ENCODE measurements at regions not wholly inside any gene's neighbourhood (a gene's known extent, or its start where the extent isn't known, plus 50 kb on each side); places are given as distances from the start of the nearest gene placed in this dataset.

DNA sequence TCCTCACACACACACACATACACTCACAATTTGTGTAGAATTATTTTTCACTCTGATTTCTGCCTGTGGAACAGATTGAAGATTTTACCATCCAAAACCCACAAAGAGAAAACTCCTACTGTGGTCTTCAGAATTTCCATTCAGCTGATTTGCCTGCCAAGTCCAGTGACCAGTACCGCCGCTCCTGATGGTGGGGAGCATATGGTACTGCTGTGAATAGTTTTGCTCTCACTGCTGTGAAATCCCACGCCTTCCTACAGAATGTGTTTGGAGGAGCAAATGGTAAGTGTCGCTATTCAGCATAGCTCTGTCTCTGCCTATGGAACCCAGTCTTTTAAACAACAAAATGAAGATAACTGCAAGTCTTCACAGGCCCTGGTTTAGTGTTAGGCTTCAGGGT, 629.5 kb downstream of the LMO4 start:
- Histone ChIP-seq H3K9me3 (ENCODE audit: low read depth, low read length) (no peaks in the 10 kb centered on the region), H3K27me3 (ENCODE audit: insufficient read depth, low read length) (no peaks in the 10 kb centered on the region), H3K4me1 (ENCODE audit: insufficient read depth, low read length) (no peaks in the 10 kb centered on the region), H3K4me3 (ENCODE audit: low read length) (no peak overlapping the region)

DNA sequence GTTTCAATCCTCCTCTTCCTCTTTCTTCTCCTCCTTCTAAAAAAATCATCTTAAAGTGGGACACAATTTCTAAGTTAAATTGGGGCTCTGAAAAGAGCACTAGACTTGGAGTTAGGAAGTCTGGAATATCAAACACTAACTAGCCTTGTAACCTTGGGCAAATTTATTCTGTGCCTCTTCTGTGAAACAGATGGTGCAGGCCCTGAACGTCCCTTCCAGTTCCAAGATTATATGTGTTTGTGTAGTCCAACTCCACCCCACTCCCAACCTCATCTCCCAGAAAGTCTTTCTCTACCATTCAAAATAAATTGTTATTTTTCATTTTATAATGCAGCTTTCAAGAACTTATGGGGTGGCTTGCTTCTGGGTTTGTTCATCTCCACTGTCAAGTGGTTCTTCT, 630.0 kb downstream of the LMO4 start:
- H3K9me3 ChIP-seq (ENCODE audit: low read depth, low read length): no peaks in the 10 kb centered on the region
- no peak overlapping the region for H3K4me3 ChIP-seq (ENCODE audit: low read length)
- no peaks in the 10 kb centered on the region for H3K4me1 ChIP-seq (ENCODE audit: insufficient read depth, low read length)
- no peaks in the 10 kb centered on the region for H3K27me3 ChIP-seq (ENCODE audit: insufficient read depth, low read length)

DNA sequence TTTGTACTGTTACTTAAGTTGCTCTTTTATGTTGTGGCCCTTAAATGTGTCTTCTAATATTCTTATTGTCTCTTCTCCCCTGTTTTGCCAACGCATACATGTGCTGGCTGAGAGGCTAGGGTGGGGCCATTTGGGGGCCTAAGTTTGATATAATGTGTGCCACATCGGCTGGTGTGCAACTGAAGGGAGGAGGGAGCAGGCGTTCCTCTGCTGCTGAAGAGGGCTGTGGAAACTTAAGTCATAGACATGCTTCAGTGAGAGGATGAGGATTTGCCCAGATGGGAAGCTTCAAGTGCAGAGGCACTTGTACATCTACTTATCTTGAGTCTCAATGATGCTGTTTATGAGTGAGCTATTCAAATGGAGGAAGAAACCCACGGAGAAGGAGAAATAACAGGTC, 630.6 kb downstream of the LMO4 start:
- H3K9me3 ChIP-seq (ENCODE audit: low read depth, low read length): no peaks in the 10 kb centered on the region
- H3K4me3 ChIP-seq (ENCODE audit: low read length): no peak overlapping the region
- no peaks in the 10 kb centered on the region for H3K4me1 ChIP-seq (ENCODE audit: insufficient read depth, low read length)
- H3K27me3 ChIP-seq (ENCODE audit: insufficient read depth, low read length): no peaks in the 10 kb centered on the region

DNA sequence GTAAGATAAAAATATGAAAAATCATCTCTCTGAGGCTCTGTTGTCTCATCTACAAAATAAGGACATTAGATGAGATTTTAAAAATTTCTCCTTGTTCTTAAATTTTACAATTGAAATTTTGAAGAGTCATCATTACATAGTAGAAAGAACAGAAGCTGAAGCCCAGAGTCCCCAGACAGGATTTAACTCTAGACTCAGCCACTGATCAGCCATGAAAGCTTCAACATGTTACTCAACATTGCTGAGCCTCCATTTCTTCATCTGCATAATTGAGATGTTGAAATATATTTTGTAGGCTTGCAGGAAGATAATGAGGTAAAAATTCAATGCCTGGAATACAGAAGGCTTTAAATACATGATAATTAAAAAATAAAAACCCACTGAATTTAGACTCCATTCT, 633.3 kb downstream of the LMO4 start:
- Histone ChIP-seq H3K4me3 (ENCODE audit: low read length) (no peak overlapping the region), H3K9me3 (ENCODE audit: low read depth, low read length) (no peaks in the 10 kb centered on the region), H3K4me1 (ENCODE audit: insufficient read depth, low read length) (no peaks in the 10 kb centered on the region), H3K27me3 (ENCODE audit: insufficient read depth, low read length) (no peaks in the 10 kb centered on the region)

DNA sequence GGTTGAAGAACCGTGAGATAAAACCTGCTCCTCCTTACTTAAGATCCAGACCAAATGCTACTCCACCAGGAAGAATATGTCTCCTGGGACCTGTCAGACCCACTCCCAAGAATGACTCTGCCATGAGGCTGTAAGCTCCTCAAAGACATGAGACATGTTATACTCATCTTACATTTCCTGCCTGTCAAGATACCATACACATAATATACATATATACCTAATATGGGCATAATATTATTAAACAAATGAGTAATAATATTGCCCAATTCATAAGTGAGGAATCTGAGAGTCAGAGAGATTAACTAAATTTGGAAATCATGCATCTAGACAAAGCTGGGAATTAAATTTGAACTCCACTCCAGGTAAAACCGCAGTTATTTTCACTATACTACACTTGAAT, 634.9 kb downstream of the LMO4 start:
- no peak overlapping the region for H3K4me3 ChIP-seq (ENCODE audit: low read length)
- no peaks in the 10 kb centered on the region for H3K4me1 ChIP-seq (ENCODE audit: insufficient read depth, low read length)
- no peaks in the 10 kb centered on the region for H3K9me3 ChIP-seq (ENCODE audit: low read depth, low read length)
- H3K27me3 ChIP-seq (ENCODE audit: insufficient read depth, low read length): no peaks in the 10 kb centered on the region

DNA sequence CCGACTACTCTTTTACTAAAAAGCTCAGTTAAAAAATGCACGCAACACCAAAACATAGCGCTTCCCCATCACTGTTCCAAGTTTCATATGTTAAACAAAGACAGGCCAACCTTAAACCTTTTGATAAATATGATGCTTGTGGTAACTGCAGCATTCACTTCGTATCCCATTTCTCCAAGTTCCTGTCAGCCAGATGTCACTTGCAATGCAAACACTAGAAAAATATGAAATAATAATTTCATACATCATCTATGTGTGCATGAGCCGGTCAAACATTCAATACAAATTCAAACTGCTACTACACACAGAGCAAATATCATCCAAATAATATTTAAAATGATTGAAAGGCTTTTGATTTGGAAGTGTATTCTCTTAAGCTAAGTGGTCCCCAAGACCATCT, 636.5 kb downstream of the LMO4 start:
- Histone ChIP-seq H3K4me3 (ENCODE audit: low read length) (no peak overlapping the region), H3K9me3 (ENCODE audit: low read depth, low read length) (no peaks in the 10 kb centered on the region), H3K27me3 (ENCODE audit: insufficient read depth, low read length) (no peaks in the 10 kb centered on the region), H3K4me1 (ENCODE audit: insufficient read depth, low read length) (no peaks in the 10 kb centered on the region)

DNA sequence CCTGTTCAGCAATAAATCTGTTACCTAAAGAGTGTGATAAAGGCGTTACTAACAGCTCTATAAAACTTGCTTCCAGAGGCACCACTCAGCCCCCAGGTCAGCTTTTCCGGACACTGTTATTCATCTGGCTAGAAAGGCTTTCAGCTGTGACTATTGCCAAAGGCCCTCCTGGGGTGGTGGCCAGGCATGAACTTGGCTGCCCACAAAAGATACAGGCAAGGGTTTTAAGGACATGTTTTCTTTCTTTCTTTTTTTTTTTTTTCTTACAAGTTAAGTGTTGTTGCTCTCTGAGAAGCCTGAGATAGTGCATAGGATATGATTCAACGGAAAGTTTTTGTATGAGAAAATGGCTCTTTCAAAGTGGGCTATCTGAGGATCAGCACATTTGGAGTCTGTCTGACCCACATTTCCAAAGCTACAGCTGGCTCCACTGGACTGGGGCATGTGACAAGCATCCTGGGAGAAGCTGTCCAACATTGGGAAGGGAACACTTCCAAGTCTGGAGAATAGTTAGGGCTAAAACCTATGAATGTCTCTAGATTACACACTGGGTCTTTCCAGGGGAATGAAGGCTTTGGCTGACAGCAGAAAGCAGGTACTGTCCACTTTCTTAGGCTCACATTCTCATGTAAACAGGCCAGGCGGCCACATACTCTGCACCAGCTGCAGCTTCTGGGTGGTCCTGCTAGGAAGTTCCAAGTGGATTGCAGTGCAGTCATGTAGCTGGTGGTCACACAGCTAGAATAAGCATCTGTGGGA, 639.7 kb downstream of the LMO4 start:
- Histone ChIP-seq H3K27me3 (ENCODE audit: insufficient read depth, low read length) (no peaks in the 10 kb centered on the region), H3K4me3 (ENCODE audit: low read length) (no peak overlapping the region), H3K4me1 (ENCODE audit: insufficient read depth, low read length) (no peaks in the 10 kb centered on the region), H3K9me3 (ENCODE audit: low read depth, low read length) (no peaks in the 10 kb centered on the region)

DNA sequence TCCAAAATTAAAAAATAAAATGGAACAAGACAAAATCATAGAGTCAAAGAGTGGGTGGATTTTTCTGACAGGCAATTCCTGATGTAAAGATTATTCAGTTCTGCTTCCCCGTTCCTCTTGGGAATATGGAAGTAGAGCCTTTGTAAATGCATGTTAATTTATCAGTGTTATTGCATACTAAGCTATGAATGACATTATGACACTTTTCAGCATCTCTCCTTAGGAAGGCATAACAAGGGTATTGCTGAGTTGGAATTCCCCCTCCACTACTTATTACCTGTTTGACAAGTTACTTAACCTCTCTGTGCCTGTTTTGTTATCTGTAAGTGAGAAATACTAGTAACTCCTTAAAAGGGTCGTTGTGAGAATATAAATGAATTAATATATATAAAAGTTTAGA, 640.4 kb downstream of the LMO4 start:
- no peaks in the 10 kb centered on the region for H3K4me1 ChIP-seq (ENCODE audit: insufficient read depth, low read length)
- H3K27me3 ChIP-seq (ENCODE audit: insufficient read depth, low read length): no peaks in the 10 kb centered on the region
- no peaks in the 10 kb centered on the region for H3K9me3 ChIP-seq (ENCODE audit: low read depth, low read length)
- no peak overlapping the region for H3K4me3 ChIP-seq (ENCODE audit: low read length)

DNA sequence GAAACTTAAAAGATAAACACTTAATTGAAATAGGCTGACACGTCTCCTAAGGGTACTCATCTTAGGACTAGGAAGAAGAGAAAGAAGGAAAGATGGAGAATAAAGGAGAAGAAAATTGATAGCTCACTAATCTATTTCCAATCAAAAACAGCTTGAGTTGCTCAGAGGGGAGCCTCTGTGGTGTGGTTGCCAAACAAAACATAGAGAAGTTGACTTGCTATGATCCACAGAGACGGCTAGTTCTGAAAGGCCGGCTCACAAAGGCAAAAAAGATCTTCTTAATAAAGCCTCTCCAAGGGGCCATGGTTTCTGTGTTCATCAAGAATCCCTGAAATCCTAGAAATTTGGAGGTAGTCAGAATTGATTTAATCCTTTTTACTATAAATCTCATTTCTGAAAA, 644.1 kb downstream of the LMO4 start:
- H3K4me1 ChIP-seq (ENCODE audit: insufficient read depth, low read length): no peaks in the 10 kb centered on the region
- no peak overlapping the region for H3K4me3 ChIP-seq (ENCODE audit: low read length)
- no peaks in the 10 kb centered on the region for H3K9me3 ChIP-seq (ENCODE audit: low read depth, low read length)
- H3K27me3 ChIP-seq (ENCODE audit: insufficient read depth, low read length): no peaks in the 10 kb centered on the region

DNA sequence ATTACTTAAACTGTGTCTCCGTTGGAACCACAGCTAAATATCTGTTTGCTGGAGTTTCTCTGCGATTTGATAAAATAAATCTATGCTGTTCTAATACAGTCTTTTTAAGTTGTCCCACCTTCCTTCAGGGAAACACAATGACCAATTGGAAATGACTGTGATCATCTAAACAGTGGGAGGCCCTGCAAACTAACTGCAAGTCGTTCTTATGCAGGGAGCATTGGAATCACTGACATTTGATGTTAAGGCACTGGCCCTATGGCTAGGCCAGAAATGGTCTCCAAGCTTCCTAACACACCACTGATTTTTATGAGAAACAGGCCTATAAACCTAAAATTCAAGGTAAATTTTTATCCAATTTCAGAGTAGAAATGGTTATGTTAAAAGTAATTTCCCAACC, 645.2 kb downstream of the LMO4 start:
- H3K9me3 ChIP-seq (ENCODE audit: low read depth, low read length): no peaks in the 10 kb centered on the region

DNA sequence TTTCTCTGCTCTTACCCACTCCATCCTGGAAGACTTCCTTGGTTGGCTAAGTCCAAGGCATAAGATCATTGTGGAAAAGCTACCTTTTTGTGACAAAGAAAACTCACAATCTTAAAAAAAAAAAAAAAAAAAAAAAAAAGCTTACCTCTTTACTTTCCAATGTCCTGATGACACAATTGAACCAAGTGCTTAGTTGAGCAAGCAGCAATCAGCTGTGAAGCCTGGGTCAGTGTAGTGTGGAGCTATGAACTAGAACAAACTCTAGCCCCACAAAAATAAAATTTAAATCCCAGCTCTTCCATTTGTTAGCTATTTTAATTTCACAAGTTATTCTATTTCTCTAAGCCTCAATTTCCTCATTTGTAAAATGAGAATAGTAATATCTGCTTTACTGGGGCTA, 647.6 kb downstream of the LMO4 start:
- H3K4me3 ChIP-seq (ENCODE audit: low read length): no peak overlapping the region
- H3K9me3 ChIP-seq (ENCODE audit: low read depth, low read length): no peaks in the 10 kb centered on the region
- H3K4me1 ChIP-seq (ENCODE audit: insufficient read depth, low read length): no peaks in the 10 kb centered on the region
- H3K27me3 ChIP-seq (ENCODE audit: insufficient read depth, low read length): no peaks in the 10 kb centered on the region

More for the DNA sequence above, 645.2 kb downstream of the LMO4 start:
- Histone ChIP-seq H3K4me3 (ENCODE audit: low read length) (no peak overlapping the region), H3K4me1 (ENCODE audit: insufficient read depth, low read length) (no peaks in the 10 kb centered on the region), H3K27me3 (ENCODE audit: insufficient read depth, low read length) (no peaks in the 10 kb centered on the region)

DNA sequence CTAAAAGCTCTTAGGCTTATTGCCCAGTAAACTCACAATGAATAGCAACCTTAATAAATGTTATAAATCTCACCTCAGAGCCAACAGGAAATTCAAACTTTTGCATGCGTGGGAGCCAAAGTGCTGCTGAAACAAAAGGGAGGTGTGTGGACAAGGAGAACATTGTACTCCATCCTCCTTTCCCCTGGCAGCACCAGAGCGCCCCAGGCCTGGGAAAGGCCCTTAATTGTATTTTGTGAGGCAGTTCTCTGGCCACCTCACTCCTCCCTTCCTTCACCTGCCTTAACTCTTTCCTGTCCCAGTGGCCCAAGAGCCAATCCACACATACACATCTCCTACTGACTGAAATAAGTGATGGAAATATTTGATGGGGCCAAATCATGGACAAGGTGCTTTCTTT, 648.5 kb downstream of the LMO4 start:
- Histone ChIP-seq H3K9me3 (ENCODE audit: low read depth, low read length) (no peaks in the 10 kb centered on the region), H3K27me3 (ENCODE audit: insufficient read depth, low read length) (no peaks in the 10 kb centered on the region), H3K4me3 (ENCODE audit: low read length) (no peak overlapping the region), H3K4me1 (ENCODE audit: insufficient read depth, low read length) (no peaks in the 10 kb centered on the region)

DNA sequence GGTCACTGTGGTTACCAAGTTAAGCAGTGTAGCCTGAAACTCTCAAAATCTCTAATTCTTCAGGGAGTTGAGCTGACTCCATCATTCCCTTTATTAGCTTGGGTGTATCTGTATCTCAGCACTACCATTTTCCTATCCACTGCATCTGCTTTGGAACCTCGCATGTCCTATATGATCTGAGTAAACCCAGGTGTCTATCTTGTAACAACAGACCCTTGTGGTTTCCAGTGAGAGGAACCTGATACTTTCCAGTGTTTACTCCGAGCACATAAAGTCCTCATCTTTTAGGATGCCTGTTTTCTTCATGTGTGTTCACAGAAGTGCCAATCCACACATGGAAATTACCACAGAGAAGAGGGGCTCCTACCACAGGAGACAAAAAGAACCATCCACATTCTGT, 650.4 kb downstream of the LMO4 start:
- Histone ChIP-seq H3K4me1 (ENCODE audit: insufficient read depth, low read length) (no peaks in the 10 kb centered on the region), H3K27me3 (ENCODE audit: insufficient read depth, low read length) (no peaks in the 10 kb centered on the region), H3K4me3 (ENCODE audit: low read length) (no peak overlapping the region), H3K9me3 (ENCODE audit: low read depth, low read length) (no peaks in the 10 kb centered on the region)

DNA sequence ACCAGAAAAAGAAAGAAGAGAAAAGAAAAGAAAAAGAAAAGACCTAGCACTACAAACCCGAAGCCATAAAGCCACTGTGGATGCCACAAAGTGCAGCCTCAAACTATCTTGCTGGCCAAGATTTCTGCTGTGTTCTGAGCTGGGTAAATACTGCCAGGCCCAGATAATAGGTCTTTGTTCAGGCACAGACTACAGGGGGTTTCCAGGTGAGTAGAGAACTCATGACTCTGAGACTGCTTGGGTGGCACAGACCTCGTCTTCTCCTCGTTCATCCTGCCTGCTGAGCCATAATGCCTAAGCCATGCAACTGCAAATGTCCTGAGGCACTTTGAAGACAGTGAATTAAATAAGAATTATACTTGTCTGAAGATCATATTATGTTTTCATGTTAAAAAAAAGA, 651.8 kb downstream of the LMO4 start:
- no peaks in the 10 kb centered on the region for H3K4me1 ChIP-seq (ENCODE audit: insufficient read depth, low read length)
- H3K4me3 ChIP-seq (ENCODE audit: low read length): no peak overlapping the region
- no peaks in the 10 kb centered on the region for H3K27me3 ChIP-seq (ENCODE audit: insufficient read depth, low read length)
- no peaks in the 10 kb centered on the region for H3K9me3 ChIP-seq (ENCODE audit: low read depth, low read length)

DNA sequence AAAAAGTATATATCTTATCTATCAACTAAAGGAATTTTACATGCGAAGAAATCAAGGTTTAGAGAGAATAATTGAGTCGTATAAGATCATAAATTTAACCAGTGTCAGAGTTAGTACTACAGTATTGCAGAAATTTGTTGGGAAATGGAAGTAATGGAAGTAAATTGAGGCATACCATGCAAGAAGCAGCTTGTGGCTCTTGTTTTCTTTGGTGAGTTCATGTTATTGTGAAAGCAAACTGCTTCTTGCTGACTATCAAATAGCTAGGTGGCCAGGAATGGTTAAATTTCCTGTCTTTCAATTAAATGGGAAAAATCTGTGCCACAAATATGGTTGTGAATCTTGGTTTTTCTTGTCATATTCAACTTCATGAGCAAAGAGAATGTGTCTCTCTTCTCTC, 652.7 kb downstream of the LMO4 start:
- Histone ChIP-seq H3K27me3 (ENCODE audit: insufficient read depth, low read length) (no peaks in the 10 kb centered on the region), H3K4me3 (ENCODE audit: low read length) (no peak overlapping the region), H3K4me1 (ENCODE audit: insufficient read depth, low read length) (no peaks in the 10 kb centered on the region), H3K9me3 (ENCODE audit: low read depth, low read length) (no peaks in the 10 kb centered on the region)

DNA sequence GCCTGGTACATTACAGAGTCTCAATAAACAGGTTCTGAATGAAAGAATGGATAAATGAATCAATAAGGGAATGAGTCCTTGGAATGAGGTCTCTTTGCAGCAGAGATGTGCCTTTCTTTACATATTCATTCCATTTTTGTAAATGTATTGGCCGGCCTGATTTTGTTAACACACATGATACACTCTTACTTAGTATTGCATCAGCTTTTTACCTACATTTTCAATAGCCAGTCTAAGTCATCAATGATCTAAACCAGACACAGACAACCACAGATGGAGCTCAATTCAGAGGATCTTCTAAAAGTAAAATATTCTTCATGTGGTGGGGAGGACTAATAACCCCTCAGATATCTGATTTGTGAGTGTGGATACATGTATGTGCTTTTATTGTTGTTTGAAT, 653.1 kb downstream of the LMO4 start:
- no peaks in the 10 kb centered on the region for H3K9me3 ChIP-seq (ENCODE audit: low read depth, low read length)
- no peaks in the 10 kb centered on the region for H3K27me3 ChIP-seq (ENCODE audit: insufficient read depth, low read length)
- H3K4me1 ChIP-seq (ENCODE audit: insufficient read depth, low read length): no peaks in the 10 kb centered on the region
- no peak overlapping the region for H3K4me3 ChIP-seq (ENCODE audit: low read length)

Data from mononuclear cell (primary cell).